OCI-LY7 (cell line): ENCODE measurements at regions not wholly inside any gene's neighbourhood (a gene's known extent, or its start where the extent isn't known, plus 50 kb on each side); places are given as distances from the start of the nearest gene placed in this dataset.

ENCODE experiments used
- CTCF ChIP-seq: fragments of 200-600 bp; sonication (generic); conservative IDR thresholded peaks from 2 replicates; pipeline ENCODE4 v1.5.1; 2014; ENCODE audit warnings: mild to moderate bottlenecking, antibody characterized with exemption, low read length, moderate library complexity, mixed read lengths
- EZH2phosphoT487 ChIP-seq: fragments of 200-600 bp; sonication (generic); IDR thresholded peaks from 2 replicates; pipeline ENCODE4 v1.6.1; 2018; ENCODE audit warnings: low read depth, borderline replicate concordance, mild to moderate bottlenecking, mixed run types, antibody characterized with exemption, low read length, moderate library complexity, mixed read lengths

DNA sequence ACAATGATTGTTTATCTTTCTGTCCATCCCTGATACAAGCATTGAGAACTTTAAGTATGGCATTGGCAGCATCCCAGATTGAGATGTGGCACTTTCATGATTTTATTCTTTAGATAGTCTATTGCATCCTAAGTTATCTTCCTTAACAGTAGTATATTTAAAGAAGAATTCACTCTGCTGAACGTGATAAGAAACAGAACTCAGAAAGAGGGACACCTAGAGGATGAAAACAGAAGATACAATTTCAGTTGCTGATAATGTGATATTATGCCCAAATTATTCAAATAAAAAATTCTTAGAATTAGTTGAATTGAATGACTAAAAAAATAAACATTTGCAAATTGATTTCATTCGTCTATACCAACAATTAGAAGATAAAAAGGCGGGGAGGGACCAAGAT lies 218.1 kb upstream of the DMRTA1 start:
- TF ChIP-seq EZH2phosphoT487 (no peak), CTCF (peak; percentile 80)
